RKO (cell line): ENCODE measurements at regions not wholly inside any gene's neighbourhood (a gene's known extent, or its start where the extent isn't known, plus 50 kb on each side); places are given as distances from the start of the nearest gene placed in this dataset.
"Not testable (repeated sequence)": the region's sequence is repeated elsewhere in the genome, so short reads cannot be mapped to it uniquely, and the experiment has no call there.

Experiments
- DNase-seq: peaks from one replicate; pipeline ENCODE4 v3.0.0-alpha.2; 2016; ENCODE audit warnings: low spot score

DNA sequence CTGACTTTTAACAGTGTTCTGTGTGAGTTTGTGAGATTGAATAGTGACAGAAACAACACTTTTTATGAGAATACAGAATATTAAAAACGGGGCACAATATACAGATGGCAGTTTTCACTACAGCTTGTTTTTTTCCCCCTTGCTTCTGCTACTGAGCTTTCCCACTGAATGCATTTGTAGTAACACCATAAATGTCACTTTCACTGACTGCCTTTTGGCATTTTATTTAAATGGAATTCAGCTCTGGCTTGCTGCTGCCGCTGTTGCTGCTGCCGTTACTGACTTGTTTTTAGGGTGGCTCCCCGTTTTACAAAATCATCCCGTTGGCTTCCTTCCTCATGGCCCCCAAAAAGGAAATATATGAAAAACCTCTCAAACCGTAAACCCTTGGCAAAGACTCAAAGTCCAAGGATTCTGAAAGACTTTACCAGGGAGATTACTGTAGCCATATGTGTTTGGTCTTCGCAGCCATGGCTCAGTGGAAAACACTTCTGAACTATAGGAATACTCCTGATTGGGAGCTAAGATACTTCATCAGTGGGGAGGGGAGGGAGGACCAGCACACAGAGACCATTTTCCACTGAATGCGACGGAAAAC, 151.0 kb downstream of the NUF2 start:
- DNase-seq: no peak

- no peak for DNase-seq
Observed at GRCh38 chr1:163477276-163477830, 155.6 kb downstream of the NUF2 start.

GRCh38 chr1:163498391-163499330, 176.9 kb downstream of the NUF2 start:
- DNase-seq: not testable (repeated sequence)

DNA sequence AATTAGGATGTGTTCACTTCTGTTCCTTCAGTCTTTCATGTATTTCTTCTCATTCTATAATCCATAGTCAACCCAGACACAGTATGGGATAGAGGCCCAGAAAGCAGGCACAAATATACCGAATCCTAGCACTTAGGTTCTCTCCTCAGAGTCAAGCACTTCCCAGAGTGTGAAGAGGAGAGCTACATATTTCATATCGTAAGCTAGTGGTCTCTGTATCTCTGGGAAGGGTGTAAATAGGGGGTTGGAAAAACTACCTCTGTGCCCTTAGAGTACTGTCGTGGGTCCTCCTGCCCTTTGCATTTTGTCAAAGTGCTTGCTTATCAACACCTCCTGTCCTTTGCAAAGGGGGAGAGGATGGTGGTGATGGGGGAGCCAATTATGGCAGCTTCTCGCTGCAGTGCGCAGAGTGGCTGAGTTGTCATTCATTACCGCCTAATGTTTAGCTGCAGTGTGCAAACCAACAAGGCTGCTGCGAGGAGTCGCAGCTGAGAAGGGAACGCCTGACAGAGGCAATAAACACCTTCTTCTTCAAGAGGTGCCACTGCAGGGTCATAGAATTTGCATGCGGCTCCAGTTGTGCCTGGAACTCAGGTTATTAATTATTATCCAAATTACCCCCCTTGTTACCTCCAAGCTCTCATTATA, 182.7 kb downstream of the NUF2 start:
- DNase-seq: no peak

DNA sequence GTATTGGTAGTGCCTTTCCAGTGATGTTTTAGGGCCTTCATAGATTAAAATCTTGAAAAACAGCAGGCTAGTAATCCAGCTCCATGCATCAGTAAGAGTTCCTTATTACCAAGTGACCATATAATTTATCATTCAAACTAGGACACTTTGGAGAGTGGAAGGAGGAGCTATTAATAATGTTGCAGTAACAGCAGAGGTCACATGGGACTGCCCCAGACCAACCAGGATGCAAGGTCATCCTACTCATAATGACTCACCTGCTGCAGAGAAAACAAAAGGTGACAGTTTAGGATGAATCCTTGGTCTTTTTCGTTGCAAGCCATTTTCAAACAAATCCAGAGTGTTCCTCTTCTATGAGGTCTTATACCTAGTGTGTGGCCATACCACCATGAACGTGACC, 187.4 kb downstream of the NUF2 start:
- peak; percentile 64 for DNase-seq

DNA sequence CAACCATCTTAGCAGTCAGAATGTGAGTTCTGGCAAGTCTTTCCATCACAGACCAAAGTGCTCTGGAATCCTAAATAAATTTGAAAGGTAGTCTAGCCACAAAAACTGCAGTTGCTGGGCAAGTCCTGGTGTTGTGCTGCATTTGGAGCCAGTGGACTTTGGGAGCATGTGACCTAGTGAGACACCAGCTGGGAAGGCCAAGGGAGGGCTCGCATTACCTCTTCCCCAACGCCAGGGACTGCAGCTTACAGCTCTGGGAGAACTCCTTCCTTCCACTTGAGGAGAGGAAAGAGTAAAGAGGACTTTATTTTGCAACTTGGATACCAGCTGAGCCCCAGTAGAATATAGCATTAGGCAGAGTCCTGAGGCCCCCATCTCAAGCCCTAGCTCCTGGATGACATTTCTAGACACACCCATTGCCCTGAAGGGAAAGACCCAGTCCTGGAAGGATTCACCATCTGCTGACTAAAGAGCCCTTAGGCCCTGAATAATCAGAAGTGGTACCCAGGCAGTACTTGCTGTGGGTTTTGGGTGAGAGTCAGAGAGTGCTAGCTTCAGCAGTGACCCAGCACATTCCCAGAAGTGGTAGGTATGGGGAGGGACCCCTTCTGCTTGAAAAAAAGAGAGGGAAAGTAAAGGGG, 190.7 kb downstream of the NUF2 start:
- no peak for DNase-seq

DNA sequence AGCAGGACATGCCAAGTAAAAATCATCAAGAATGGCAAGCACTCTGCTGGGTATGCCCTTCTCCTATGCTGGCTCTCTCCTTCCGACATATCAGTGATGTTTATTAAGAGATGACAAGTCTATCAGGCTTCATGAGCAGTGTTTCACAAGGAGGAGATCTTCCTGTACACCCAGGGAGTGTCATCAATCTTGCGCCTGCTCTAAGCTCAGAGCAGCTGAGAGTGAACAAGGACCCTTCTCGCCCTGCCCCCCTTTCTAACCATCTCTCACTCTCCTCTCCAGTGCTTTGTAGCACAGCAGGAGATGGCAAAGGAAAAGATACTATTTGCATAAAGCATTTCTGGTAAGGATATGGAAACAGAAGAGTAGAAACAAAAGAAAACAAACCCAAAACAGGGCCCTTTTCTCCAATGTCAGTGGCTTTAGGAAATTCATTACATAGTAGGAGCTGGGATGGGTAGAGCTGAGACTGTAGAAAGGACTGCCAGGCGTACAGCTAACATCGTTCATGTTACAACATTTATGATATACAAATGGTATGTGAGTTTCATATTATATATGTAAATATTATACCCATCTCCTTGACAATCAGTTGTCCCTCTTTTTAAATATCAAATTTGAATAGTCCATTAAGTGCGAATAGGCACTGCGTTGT, 201.7 kb downstream of the NUF2 start:
- DNase-seq: no peak

GRCh38 chr1:163528710-163529348, 207.1 kb downstream of the NUF2 start:
- peak; percentile 53 for DNase-seq

DNA sequence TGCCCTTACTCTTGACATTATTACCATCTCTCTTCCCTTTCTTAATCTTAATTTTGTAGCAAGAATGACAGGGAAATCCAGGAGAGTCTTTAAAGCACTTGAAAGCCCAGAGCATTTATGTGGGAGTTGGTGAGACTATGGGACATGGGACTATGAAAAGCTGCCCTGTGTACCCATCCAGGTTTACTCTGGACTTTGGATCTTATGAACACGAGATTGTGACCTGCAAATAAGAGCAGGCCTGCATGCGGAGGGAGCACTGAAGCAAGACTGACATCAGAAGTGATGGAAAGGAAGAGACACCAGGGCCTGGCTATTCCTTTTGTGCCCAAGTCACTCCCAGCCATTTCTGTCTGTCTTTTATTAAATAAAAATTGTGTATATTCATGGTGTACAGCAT, 209.6 kb downstream of the NUF2 start:
- no peak for DNase-seq

DNA sequence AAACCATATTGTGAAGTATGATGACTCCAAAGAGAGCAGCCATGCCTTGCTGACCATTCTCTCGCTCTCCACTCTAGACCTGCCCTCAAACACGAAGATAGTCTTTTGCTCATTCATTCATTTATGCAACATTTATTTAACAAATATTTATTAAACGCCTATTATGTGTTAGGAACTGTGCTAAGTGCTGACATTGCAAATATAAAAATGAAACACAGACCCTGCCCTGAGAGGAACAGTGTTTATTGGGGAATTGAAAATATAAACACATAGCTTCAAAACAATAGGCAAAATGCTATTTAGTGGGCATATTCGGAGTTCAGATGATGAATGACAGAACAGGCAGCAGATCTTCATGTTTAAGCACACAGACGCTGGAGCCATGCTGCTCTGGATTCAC, 213.6 kb downstream of the NUF2 start:
- DNase-seq: no peak

GRCh38 chr1:163535807-163536206, 214.1 kb downstream of the NUF2 start:
- peak; percentile 41 for DNase-seq

GRCh38 chr1:163537809-163538208, 216.1 kb downstream of the NUF2 start:
- no peak for DNase-seq

GRCh38 chr1:163538667-163539066, 216.9 kb downstream of the NUF2 start:
- no peak for DNase-seq

- DNase-seq: no peak
Observed at GRCh38 chr1:163540727-163541126, 219.0 kb downstream of the NUF2 start.

DNA sequence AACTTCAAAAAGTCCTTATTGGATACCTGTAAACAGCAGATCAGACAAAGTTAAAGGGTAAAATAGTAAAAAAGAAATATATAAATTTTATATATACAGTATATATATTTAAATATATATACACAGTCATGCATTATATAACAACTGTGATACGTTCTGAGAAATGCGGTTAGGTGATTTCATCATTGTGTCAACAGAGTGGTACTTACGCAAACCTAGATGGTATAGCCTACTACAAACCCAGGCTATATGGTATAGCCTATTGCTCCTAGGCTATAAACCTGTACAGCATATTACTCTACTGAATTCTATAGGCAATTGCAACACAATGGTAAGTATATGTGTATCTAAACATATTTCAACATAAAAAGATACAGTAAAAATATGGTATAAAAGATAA, 222.7 kb downstream of the NUF2 start:
- no peak for DNase-seq

GRCh38 chr1:163558162-163558561, 236.4 kb downstream of the NUF2 start:
- no peak for DNase-seq

- peak; percentile 40 for DNase-seq
Observed at GRCh38 chr1:163561580-163562295, 240.0 kb downstream of the NUF2 start.

DNA sequence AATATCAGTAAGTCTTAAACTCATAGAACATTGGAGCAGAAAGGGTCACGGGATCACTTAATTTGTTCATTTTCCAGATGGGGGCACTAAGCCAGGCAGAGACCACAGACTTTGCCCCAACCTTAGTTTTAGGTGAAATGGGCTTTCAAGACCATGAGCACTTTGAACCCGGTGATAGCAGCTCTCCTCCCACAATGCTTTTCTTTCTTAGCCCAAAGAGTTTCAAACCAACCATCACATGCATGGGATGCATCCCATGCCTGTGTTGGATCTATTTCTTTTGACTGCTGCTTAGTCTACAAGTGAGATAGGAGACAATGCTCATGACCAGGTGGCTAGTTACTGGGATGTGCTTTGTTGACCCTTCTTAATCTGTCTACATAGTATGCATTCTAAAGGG, 240.6 kb downstream of the NUF2 start:
- DNase-seq: no peak

DNA sequence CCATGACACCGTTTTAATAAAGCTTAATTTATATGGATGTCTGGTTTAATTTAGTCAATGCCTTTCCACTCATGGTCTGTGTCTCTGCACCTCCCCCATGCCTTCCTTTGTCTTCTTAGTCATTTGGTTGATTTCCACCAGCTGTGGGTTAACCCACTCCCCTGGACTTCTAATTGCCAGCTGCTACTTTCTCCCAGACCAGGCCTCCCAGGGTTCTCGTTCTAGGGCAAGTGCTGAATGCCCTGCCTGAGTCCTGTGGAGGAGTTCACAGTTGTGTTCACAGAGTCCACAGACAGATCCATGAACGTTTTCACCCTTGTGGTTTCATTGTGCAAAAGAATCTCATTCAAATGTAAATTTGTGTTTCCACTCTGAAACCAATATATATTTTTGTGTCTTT, 243.4 kb downstream of the NUF2 start:
- no peak for DNase-seq

- no peak for DNase-seq
Observed at GRCh38 chr1:163570071-163570470, 248.3 kb downstream of the NUF2 start.

DNA sequence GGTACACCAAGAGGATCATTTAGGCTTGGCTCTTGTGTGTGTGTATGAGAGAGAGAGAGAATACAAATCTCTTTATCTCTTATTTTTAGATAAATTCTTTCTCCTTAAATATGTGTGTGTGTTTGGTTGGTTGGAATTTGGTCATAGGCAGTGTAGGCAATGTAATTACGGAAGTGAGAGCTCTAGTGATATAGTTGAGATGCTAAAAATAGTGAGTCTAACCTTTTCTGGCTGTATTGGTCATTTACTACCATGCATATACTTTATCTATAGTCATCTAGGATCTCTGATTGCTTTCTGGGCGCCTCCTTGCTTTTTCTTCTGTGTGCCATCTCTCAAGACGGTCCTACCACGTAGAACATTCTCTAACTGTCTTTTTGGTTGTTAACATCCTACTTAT, 250.2 kb downstream of the NUF2 start:
- DNase-seq: no peak
